ENCODE measurements at regions not wholly inside any gene's neighbourhood (a gene's known extent, or its start where the extent isn't known, plus 50 kb on each side); places are given as distances from the start of the nearest gene placed in this dataset.

DNA sequence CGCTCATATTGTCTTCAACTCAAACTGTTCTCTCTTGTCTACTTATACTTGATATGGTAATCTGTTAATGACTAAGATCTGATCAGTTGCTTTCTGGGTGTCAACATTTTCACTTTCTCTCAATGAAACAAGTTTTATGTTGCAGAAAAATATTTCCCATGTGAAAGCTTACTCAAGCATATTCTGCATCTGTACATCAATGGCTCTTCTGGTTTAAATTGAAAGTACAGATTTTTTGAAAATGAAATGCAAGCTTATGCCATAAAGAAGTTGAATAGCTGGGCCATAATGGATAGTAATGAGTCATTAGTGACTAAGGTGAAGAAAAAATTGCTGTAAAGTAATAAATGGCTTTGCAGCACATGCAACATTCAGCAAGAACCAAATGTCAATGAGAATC lies 140.7 kb downstream of the BCHE start:
- Histone ChIP-seq H3K36me3 (no peaks in the 10 kb centered on the region), H3K27me3 (replicated peaks in 1 of 7) (no peaks in the 10 kb centered on the region), H3K4me3 (no peak overlapping the region), H3K9me3 (peaks cover 0 to 21% (median 16%) of the 10 kb centered on the region in 8 donors), H3K4me1 (no peaks in the 10 kb centered on the region), H3K27ac (no peak overlapping the region)
- intact Hi-C loops (cut with DNase I; ENCODE audit: low total_unique reads), result no loop called here
- no peak for DNase-seq
- TF ChIP-seq, protein P1, sequence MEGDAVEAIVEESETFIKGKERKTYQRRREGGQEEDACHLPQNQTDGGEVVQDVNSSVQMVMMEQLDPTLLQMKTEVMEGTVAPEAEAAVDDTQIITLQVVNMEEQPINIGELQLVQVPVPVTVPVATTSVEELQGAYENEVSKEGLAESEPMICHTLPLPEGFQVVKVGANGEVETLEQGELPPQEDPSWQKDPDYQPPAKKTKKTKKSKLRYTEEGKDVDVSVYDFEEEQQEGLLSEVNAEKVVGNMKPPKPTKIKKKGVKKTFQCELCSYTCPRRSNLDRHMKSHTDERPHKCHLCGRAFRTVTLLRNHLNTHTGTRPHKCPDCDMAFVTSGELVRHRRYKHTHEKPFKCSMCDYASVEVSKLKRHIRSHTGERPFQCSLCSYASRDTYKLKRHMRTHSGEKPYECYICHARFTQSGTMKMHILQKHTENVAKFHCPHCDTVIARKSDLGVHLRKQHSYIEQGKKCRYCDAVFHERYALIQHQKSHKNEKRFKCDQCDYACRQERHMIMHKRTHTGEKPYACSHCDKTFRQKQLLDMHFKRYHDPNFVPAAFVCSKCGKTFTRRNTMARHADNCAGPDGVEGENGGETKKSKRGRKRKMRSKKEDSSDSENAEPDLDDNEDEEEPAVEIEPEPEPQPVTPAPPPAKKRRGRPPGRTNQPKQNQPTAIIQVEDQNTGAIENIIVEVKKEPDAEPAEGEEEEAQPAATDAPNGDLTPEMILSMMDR (IDR thresholded peaks at IDR 0.05 in 8 of 11, conservative IDR thresholded peaks at IDR 0.05 in 3 of 11), result no peak
- TF ChIP-seq POLR2A (IDR thresholded peaks at IDR 0.05), result no peak
- no peak for TF ChIP-seq POLR2AphosphoS5 (IDR thresholded peaks at IDR 0.05)
- WGBS, 5 donors, result 91 to 100% (median 93%) methylated on average over 1 of the region's 1 CpG

DNA sequence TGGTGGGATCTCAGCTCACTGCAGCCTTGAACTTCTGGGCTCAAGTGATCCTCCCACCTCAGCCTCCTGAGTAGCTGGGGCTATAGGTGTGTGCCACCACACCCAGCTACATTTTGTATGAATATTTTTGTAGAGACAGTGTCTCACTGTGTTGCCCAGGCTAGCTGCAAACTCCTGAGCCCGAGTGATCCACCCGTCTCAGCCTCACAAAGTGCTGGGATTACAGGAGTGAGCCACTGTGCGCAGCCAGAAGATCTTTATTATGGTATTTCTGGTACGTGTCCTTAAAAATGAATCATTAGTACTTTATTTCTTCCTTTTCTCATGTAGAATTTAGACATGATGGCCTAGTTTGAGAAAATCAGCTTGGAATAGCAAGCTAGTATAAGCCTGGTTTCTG lies 153.3 kb downstream of the BCHE start:
- TF ChIP-seq, protein P1 (IDR thresholded peaks at IDR 0.05 in 8 of 11, conservative IDR thresholded peaks at IDR 0.05 in 3 of 11), result no peak
- Histone ChIP-seq H3K36me3 (no peaks in the 10 kb centered on the region), H3K4me1 (no peaks in the 10 kb centered on the region), H3K27me3 (replicated peaks in 1 of 7) (no peaks in the 10 kb centered on the region), H3K27ac (no peak overlapping the region), H3K4me3 (no peak overlapping the region), H3K9me3 (no peaks in the 10 kb centered on the region)
- intact Hi-C loops (cut with DNase I; ENCODE audit: low total_unique reads), result no loop called here
- no peak for DNase-seq
- WGBS, 5 donors, result 76 to 89% (median 81%) methylated on average over 4 of the region's 4 CpGs

DNA sequence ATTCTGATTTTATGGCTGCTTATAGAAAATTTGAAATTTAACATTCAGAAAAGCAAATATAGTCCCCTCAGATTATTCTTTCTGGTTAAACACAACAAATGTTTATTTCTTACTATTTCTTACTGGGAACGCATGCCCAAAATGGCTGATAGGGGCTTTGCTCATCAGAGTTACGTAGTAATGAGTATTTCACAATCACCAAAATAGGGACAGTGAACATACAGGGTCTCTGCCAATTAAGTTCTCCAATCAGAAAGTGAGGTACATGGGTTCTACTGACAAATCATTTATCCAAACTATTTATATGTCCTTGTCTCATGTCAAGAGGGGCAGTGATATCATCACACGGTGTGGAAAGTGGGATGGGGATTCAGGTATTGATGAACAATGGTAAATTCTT lies 154.5 kb downstream of the BCHE start:
- Histone ChIP-seq H3K4me3 (no peak overlapping the region), H3K4me1 (no peaks in the 10 kb centered on the region), H3K27me3 (replicated peaks in 1 of 7) (no peaks in the 10 kb centered on the region), H3K36me3 (no peaks in the 10 kb centered on the region), H3K9me3 (peaks cover 0 to 6% (median 1%) of the 10 kb centered on the region in 8 donors), H3K27ac (no peak overlapping the region)
- TF ChIP-seq POLR2AphosphoS5 (IDR thresholded peaks at IDR 0.05) (no peak), POLR2A (IDR thresholded peaks at IDR 0.05) (no peak)
- TF ChIP-seq, protein P1 (IDR thresholded peaks at IDR 0.05 in 8 of 11, conservative IDR thresholded peaks at IDR 0.05 in 3 of 11), result no peak
- WGBS, 5 donors, result 74 to 88% (median 83%) methylated on average over 3 of the region's 3 CpGs
- intact Hi-C loops (cut with DNase I; ENCODE audit: low total_unique reads), result no loop called here
- DNase-seq, result no peak

DNA sequence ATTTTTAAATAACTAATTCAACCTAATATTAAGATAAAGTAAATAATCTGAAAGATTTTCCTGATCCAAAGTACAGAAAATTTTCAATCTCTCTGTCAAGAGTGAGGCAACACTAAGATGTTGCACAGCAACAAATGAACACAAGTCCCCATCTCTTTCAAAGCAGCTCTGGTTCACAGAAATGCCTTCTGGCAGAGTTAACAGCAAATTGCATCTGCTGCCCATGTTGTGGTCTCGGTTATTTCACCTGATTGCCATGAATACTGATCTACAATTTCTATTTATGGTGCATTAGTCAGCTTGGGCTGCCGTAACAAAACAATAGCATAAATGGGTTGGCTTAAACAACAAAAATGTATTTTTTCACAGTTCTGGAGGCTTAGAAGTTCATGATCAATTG lies 167.3 kb downstream of the BCHE start:
- TF ChIP-seq POLR2AphosphoS5 (IDR thresholded peaks at IDR 0.05) (no peak), POLR2A (IDR thresholded peaks at IDR 0.05) (no peak)
- TF ChIP-seq, protein P1 (IDR thresholded peaks at IDR 0.05 in 8 of 11, conservative IDR thresholded peaks at IDR 0.05 in 3 of 11), result no peak
- Histone ChIP-seq H3K4me3 (no peak overlapping the region), H3K36me3 (no peaks in the 10 kb centered on the region), H3K27me3 (replicated peaks in 1 of 7) (no peaks in the 10 kb centered on the region), H3K4me1 (no peaks in the 10 kb centered on the region), H3K9me3 (peaks cover 0 to 15% (median 8%) of the 10 kb centered on the region in 8 donors), H3K27ac (no peak overlapping the region)
- WGBS, 5 donors, result 78 to 92% (median 85%) methylated on average over 2 of the region's 2 CpGs
- no peak for DNase-seq
- intact Hi-C loops (cut with DNase I; ENCODE audit: low total_unique reads), result no loop called here
